ENCODE measurements at regions not wholly inside any gene's neighbourhood (a gene's known extent, or its start where the extent isn't known, plus 50 kb on each side); places are given as distances from the start of the nearest gene placed in this dataset.

GRCh38 chr15:29430831-29431230, 161.2 kb upstream of the NSMCE3 start:
- Mint-ChIP-seq H3K36me3 (no peaks in the 10 kb centered on the region), H3K4me1 (ENCODE audit: low read depth) (no peaks in the 10 kb centered on the region), H3K27ac (no peak overlapping the region), H3K4me3 (no peak overlapping the region), H3K9me3 (ENCODE audit: low read depth) (no peaks in the 10 kb centered on the region), H3K27me3 (peaks cover 4% of the 10 kb centered on the region)

- Mint-ChIP-seq H3K4me1 (ENCODE audit: low read depth) (no peaks in the 10 kb centered on the region), H3K36me3 (no peaks in the 10 kb centered on the region), H3K4me3 (no peak overlapping the region), H3K27ac (no peak overlapping the region), H3K27me3 (peaks cover 4% of the 10 kb centered on the region), H3K9me3 (ENCODE audit: low read depth) (no peaks in the 10 kb centered on the region)
Observed at GRCh38 chr15:29430124-29430523, 160.5 kb upstream of the NSMCE3 start.

GRCh38 chr15:29429584-29429983, 160.0 kb upstream of the NSMCE3 start:
- Mint-ChIP-seq H3K9me3 (ENCODE audit: low read depth) (no peaks in the 10 kb centered on the region), H3K27ac (no peak overlapping the region)

GRCh38 chr15:29428925-29429573, 159.4 kb upstream of the NSMCE3 start:
- no peak overlapping the region for H3K4me3 Mint-ChIP-seq
- no peaks in the 10 kb centered on the region for H3K4me1 Mint-ChIP-seq (ENCODE audit: low read depth)
- H3K27ac Mint-ChIP-seq: no peak overlapping the region
- H3K27me3 Mint-ChIP-seq: peaks cover 4% of the 10 kb centered on the region
- H3K36me3 Mint-ChIP-seq: no peaks in the 10 kb centered on the region
- no peaks in the 10 kb centered on the region for H3K9me3 Mint-ChIP-seq (ENCODE audit: low read depth)

More at GRCh38 chr15:29429584-29429983, 160.0 kb upstream of the NSMCE3 start:
- Mint-ChIP-seq H3K4me1 (ENCODE audit: low read depth) (no peaks in the 10 kb centered on the region), H3K27me3 (peaks cover 4% of the 10 kb centered on the region), H3K4me3 (no peak overlapping the region), H3K36me3 (no peaks in the 10 kb centered on the region)

- H3K27me3 Mint-ChIP-seq: peaks cover 1% of the 10 kb centered on the region
- H3K4me3 Mint-ChIP-seq: no peak overlapping the region
- no peak overlapping the region for H3K27ac Mint-ChIP-seq
- no peaks in the 10 kb centered on the region for H3K36me3 Mint-ChIP-seq
- H3K4me1 Mint-ChIP-seq (ENCODE audit: low read depth): no peaks in the 10 kb centered on the region
- H3K9me3 Mint-ChIP-seq (ENCODE audit: low read depth): no peaks in the 10 kb centered on the region
Observed at GRCh38 chr15:29425864-29426263, 156.2 kb upstream of the NSMCE3 start.

- peaks cover 1% of the 10 kb centered on the region for H3K27me3 Mint-ChIP-seq
- no peak overlapping the region for H3K27ac Mint-ChIP-seq
- no peak overlapping the region for H3K4me3 Mint-ChIP-seq
- no peaks in the 10 kb centered on the region for H3K9me3 Mint-ChIP-seq (ENCODE audit: low read depth)
- H3K4me1 Mint-ChIP-seq (ENCODE audit: low read depth): no peaks in the 10 kb centered on the region
- no peaks in the 10 kb centered on the region for H3K36me3 Mint-ChIP-seq
Observed at GRCh38 chr15:29424118-29424517, 154.5 kb upstream of the NSMCE3 start.

GRCh38 chr15:29422606-29423005, 153.0 kb upstream of the NSMCE3 start:
- no peaks in the 10 kb centered on the region for H3K4me1 Mint-ChIP-seq (ENCODE audit: low read depth)
- H3K27ac Mint-ChIP-seq: no peak overlapping the region

GRCh38 chr15:29420188-29420587, 150.6 kb upstream of the NSMCE3 start:
- Mint-ChIP-seq H3K4me3 (no peak overlapping the region), H3K4me1 (ENCODE audit: low read depth) (no peaks in the 10 kb centered on the region), H3K27ac (no peak overlapping the region), H3K9me3 (ENCODE audit: low read depth) (no peaks in the 10 kb centered on the region), H3K27me3 (no peaks in the 10 kb centered on the region), H3K36me3 (no peaks in the 10 kb centered on the region)

More at GRCh38 chr15:29422606-29423005, 153.0 kb upstream of the NSMCE3 start:
- H3K27me3 Mint-ChIP-seq: peaks cover 1% of the 10 kb centered on the region
- H3K36me3 Mint-ChIP-seq: no peaks in the 10 kb centered on the region
- H3K9me3 Mint-ChIP-seq (ENCODE audit: low read depth): no peaks in the 10 kb centered on the region
- no peak overlapping the region for H3K4me3 Mint-ChIP-seq

GRCh38 chr15:29418931-29419330, 149.3 kb upstream of the NSMCE3 start:
- Mint-ChIP-seq H3K4me1 (ENCODE audit: low read depth) (no peaks in the 10 kb centered on the region), H3K27ac (no peak overlapping the region), H3K9me3 (ENCODE audit: low read depth) (no peaks in the 10 kb centered on the region), H3K4me3 (no peak overlapping the region), H3K36me3 (no peaks in the 10 kb centered on the region), H3K27me3 (no peaks in the 10 kb centered on the region)

- Mint-ChIP-seq H3K27ac (no peak overlapping the region), H3K4me3 (no peak overlapping the region), H3K36me3 (no peaks in the 10 kb centered on the region), H3K9me3 (ENCODE audit: low read depth) (no peaks in the 10 kb centered on the region), H3K27me3 (no peaks in the 10 kb centered on the region), H3K4me1 (ENCODE audit: low read depth) (no peaks in the 10 kb centered on the region)
Observed at GRCh38 chr15:29418178-29418577, 148.6 kb upstream of the NSMCE3 start.

- Mint-ChIP-seq H3K9me3 (ENCODE audit: low read depth) (no peaks in the 10 kb centered on the region), H3K4me1 (ENCODE audit: low read depth) (no peaks in the 10 kb centered on the region), H3K4me3 (no peak overlapping the region), H3K36me3 (no peaks in the 10 kb centered on the region), H3K27ac (no peak overlapping the region), H3K27me3 (peaks cover 8% of the 10 kb centered on the region)
Observed at GRCh38 chr15:29411299-29411698, 141.7 kb upstream of the NSMCE3 start.

- Mint-ChIP-seq H3K27ac (no peak overlapping the region), H3K27me3 (peaks cover 8% of the 10 kb centered on the region), H3K36me3 (no peaks in the 10 kb centered on the region), H3K9me3 (ENCODE audit: low read depth) (no peaks in the 10 kb centered on the region), H3K4me3 (no peak overlapping the region), H3K4me1 (ENCODE audit: low read depth) (no peaks in the 10 kb centered on the region)
Observed at GRCh38 chr15:29410338-29410737, 140.7 kb upstream of the NSMCE3 start.

- Mint-ChIP-seq H3K4me3 (no peak overlapping the region), H3K27ac (no peak overlapping the region), H3K27me3 (peaks cover 8% of the 10 kb centered on the region), H3K9me3 (ENCODE audit: low read depth) (no peaks in the 10 kb centered on the region), H3K4me1 (ENCODE audit: low read depth) (no peaks in the 10 kb centered on the region), H3K36me3 (no peaks in the 10 kb centered on the region)
Observed at GRCh38 chr15:29409890-29410289, 140.3 kb upstream of the NSMCE3 start.

GRCh38 chr15:29405564-29405963, 135.9 kb upstream of the NSMCE3 start:
- Mint-ChIP-seq H3K9me3 (ENCODE audit: low read depth) (no peaks in the 10 kb centered on the region), H3K4me3 (no peak overlapping the region), H3K4me1 (ENCODE audit: low read depth) (no peaks in the 10 kb centered on the region), H3K27me3 (peaks cover 3% of the 10 kb centered on the region), H3K27ac (no peak overlapping the region), H3K36me3 (no peaks in the 10 kb centered on the region)

- Mint-ChIP-seq H3K27me3 (peaks cover 2% of the 10 kb centered on the region), H3K4me1 (ENCODE audit: low read depth) (no peaks in the 10 kb centered on the region), H3K27ac (no peak overlapping the region), H3K36me3 (no peaks in the 10 kb centered on the region), H3K4me3 (no peak overlapping the region), H3K9me3 (ENCODE audit: low read depth) (no peaks in the 10 kb centered on the region)
Observed at GRCh38 chr15:29403772-29404171, 134.2 kb upstream of the NSMCE3 start.

- Mint-ChIP-seq H3K36me3 (no peaks in the 10 kb centered on the region), H3K4me1 (ENCODE audit: low read depth) (no peaks in the 10 kb centered on the region), H3K4me3 (no peak overlapping the region), H3K27ac (no peak overlapping the region), H3K27me3 (peaks cover 6% of the 10 kb centered on the region), H3K9me3 (ENCODE audit: low read depth) (no peaks in the 10 kb centered on the region)
Observed at GRCh38 chr15:29401644-29402043, 132.0 kb upstream of the NSMCE3 start.

Measured in activated naive CD8-positive, alpha-beta T cell (primary cell).